ENCODE measurements at regions not wholly inside any gene's neighbourhood (a gene's known extent, or its start where the extent isn't known, plus 50 kb on each side); places are given as distances from the start of the nearest gene placed in this dataset.

GRCh38 chr5:97600486-97600885 lies 417.4 kb upstream of the RIOK2 start:
- no peak overlapping the region for H3K4me3 ChIP-seq
- DNase-seq (ENCODE audit: low spot score), result no peak
- H3K27ac ChIP-seq, result no peak overlapping the region
- H3K36me3 ChIP-seq, result no peaks in the 10 kb centered on the region
- H3K9me3 ChIP-seq, result peaks cover 0 to 46% of the 10 kb centered on the region in 2 donors
- no peaks in the 10 kb centered on the region for H3K27me3 ChIP-seq
- H3K4me1 ChIP-seq, result no peaks in the 10 kb centered on the region
- TF ChIP-seq, protein P1, sequence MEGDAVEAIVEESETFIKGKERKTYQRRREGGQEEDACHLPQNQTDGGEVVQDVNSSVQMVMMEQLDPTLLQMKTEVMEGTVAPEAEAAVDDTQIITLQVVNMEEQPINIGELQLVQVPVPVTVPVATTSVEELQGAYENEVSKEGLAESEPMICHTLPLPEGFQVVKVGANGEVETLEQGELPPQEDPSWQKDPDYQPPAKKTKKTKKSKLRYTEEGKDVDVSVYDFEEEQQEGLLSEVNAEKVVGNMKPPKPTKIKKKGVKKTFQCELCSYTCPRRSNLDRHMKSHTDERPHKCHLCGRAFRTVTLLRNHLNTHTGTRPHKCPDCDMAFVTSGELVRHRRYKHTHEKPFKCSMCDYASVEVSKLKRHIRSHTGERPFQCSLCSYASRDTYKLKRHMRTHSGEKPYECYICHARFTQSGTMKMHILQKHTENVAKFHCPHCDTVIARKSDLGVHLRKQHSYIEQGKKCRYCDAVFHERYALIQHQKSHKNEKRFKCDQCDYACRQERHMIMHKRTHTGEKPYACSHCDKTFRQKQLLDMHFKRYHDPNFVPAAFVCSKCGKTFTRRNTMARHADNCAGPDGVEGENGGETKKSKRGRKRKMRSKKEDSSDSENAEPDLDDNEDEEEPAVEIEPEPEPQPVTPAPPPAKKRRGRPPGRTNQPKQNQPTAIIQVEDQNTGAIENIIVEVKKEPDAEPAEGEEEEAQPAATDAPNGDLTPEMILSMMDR (IDR thresholded peaks at IDR 0.05), result no peak

GRCh38 chr5:97601651-97602050 lies 418.6 kb upstream of the RIOK2 start:
- Histone ChIP-seq H3K4me3 (no peak overlapping the region), H3K36me3 (no peaks in the 10 kb centered on the region), H3K4me1 (no peaks in the 10 kb centered on the region), H3K9me3 (peaks cover 0 to 38% of the 10 kb centered on the region in 2 donors), H3K27ac (no peak overlapping the region), H3K27me3 (no peaks in the 10 kb centered on the region)
- TF ChIP-seq, protein P1 (IDR thresholded peaks at IDR 0.05), result no peak
- DNase-seq (ENCODE audit: low spot score), result no peak

DNA sequence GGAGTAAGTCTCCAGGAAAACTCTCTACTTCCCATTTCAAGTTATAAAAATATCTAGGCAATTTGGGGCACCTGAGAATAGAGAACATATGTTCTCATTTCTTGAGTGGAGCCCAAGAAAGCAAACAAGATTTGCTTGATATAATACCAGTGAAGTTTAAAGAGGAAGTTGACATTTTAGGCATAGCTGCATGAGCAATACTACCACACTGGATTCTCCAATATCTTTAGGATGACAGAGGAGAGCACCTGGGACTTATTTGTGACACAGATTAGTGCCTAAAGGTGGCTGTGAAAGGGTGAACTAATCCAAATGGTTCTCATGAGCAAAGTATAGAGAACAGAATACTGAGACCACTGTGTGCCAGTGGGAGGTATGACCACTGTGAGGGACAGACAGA lies 423.5 kb upstream of the RIOK2 start:
- DNase-seq (ENCODE audit: low spot score), result no peak
- no peaks in the 10 kb centered on the region for H3K9me3 ChIP-seq
- TF ChIP-seq, protein P1 (IDR thresholded peaks at IDR 0.05), result no peak
- no peaks in the 10 kb centered on the region for H3K4me1 ChIP-seq
- no peaks in the 10 kb centered on the region for H3K36me3 ChIP-seq
- no peak overlapping the region for H3K27ac ChIP-seq
- no peaks in the 10 kb centered on the region for H3K27me3 ChIP-seq
- no peak overlapping the region for H3K4me3 ChIP-seq

DNA sequence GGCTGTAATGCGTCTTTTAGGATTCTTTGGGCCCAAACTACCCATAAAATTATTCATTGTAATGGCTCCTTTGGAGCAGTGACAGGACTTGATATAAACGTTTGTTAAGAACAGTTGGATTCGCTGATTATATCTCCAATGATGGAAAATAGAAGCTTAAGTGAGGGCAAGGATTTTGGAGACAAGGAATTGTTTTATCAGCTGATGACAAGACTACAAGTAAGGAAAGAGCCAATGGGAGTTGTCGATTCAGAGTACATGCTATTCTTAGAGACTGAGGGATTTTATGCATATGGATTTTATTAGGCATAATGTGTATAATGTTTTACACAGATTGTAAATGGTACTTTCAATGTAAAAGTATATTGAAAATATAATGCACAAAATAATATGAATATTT lies 425.5 kb upstream of the RIOK2 start:
- Histone ChIP-seq H3K4me3 (no peak overlapping the region), H3K4me1 (no peaks in the 10 kb centered on the region), H3K27me3 (no peaks in the 10 kb centered on the region), H3K27ac (no peak overlapping the region), H3K9me3 (no peaks in the 10 kb centered on the region), H3K36me3 (no peaks in the 10 kb centered on the region)
- no peak for DNase-seq (ENCODE audit: low spot score)
- TF ChIP-seq, protein P1 (IDR thresholded peaks at IDR 0.05), result no peak

DNA sequence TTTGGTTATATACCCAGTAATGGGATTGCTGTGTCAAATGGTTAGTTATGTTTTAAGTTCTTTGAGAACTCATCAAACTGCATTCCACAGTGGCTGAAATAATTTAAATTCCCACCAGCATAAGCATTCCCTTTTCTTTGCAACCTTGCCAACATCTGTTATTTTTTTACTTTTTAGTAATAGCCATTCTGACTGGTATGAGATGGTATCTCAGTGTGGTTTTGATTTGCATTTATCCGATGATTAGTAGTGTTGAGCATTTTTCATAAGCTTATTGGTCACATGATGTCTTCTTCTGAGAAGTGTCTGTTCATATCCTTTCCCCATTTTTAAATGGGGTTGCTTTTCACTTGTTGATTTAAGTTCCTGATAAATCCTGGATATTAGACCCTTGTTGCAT lies 435.7 kb upstream of the RIOK2 start:
- no peaks in the 10 kb centered on the region for H3K9me3 ChIP-seq
- TF ChIP-seq, protein P1 (IDR thresholded peaks at IDR 0.05), result no peak

GRCh38 chr5:97623441-97623840 lies 440.4 kb upstream of the RIOK2 start:
- Histone ChIP-seq H3K27me3 (no peaks in the 10 kb centered on the region), H3K9me3 (no peaks in the 10 kb centered on the region), H3K36me3 (no peaks in the 10 kb centered on the region), H3K4me1 (no peaks in the 10 kb centered on the region), H3K27ac (no peak overlapping the region), H3K4me3 (no peak overlapping the region)
- TF ChIP-seq, protein P1 (IDR thresholded peaks at IDR 0.05), result no peak
- DNase-seq (ENCODE audit: low spot score), result no peak

More for the DNA sequence above, 435.7 kb upstream of the RIOK2 start:
- H3K27ac ChIP-seq, result no peak overlapping the region
- H3K4me3 ChIP-seq, result no peak overlapping the region
- H3K36me3 ChIP-seq, result no peaks in the 10 kb centered on the region
- H3K27me3 ChIP-seq, result no peaks in the 10 kb centered on the region
- no peaks in the 10 kb centered on the region for H3K4me1 ChIP-seq
- no peak for DNase-seq (ENCODE audit: low spot score)
